ENCODE measurements at regions not wholly inside any gene's neighbourhood (a gene's known extent, or its start where the extent isn't known, plus 50 kb on each side); places are given as distances from the start of the nearest gene placed in this dataset.

GRCh38 chr7:155191901-155192478 is 105.7 kb upstream of the INSIG1 start:
- CTCF ChIA-PET, result no interaction called here
- no peak overlapping the region for H3K9ac ChIP-seq (ENCODE audit: low read length)
- ATAC-seq, result no peak

More at GRCh38 chr7:155191901-155192478, 105.7 kb upstream of the INSIG1 start:
- intact Hi-C loops (cut with micrococcal nuclease), result loop anchor here (2.0 to 5.0 kb wide), 2 partner anchors 105 to 263 kb away; partner anchors contain the start of gene INSIG1
- no peaks in the 10 kb centered on the region for H3K36me3 ChIP-seq (ENCODE audit: control insufficient read depth in 1 of 2, insufficient read depth in 2 of 2, low read length in 2 of 2)
- peaks cover 0 to under 1% of the 10 kb centered on the region in 2 experiments; a peak in 2 of 4 replicates for H3K9me3 ChIP-seq (ENCODE audit: control insufficient read depth in 1 of 2, insufficient read depth in 1 of 2, low read depth in 1 of 2, low read length in 2 of 2)
- H3K79me2 ChIP-seq (ENCODE audit: insufficient read depth, low read length), result no peaks in the 10 kb centered on the region
- peaks cover 0 to 3% of the 10 kb centered on the region in 2 experiments; a peak in 1 of 4 replicates for H3K4me1 ChIP-seq (ENCODE audit: control insufficient read depth in 1 of 2, insufficient read depth in 2 of 2, low read length in 2 of 2)
- no peak overlapping the region for H3K4me2 ChIP-seq (ENCODE audit: low read length)
- ChIA-PET RAD21 (ENCODE audit: low non-redundant PET in 1 of 2, low total read pairs in 2 of 2, uncharacterized antibody in 2 of 2, unreplicated experiment in 2 of 2) (no interaction called here), POLR2A (no interaction called here)
- TF ChIP-seq ATF3 (IDR thresholded peaks at IDR 0.05), result no peak
- TF ChIP-seq, protein P1, sequence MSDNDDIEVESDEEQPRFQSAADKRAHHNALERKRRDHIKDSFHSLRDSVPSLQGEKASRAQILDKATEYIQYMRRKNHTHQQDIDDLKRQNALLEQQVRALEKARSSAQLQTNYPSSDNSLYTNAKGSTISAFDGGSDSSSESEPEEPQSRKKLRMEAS (IDR thresholded peaks at IDR 0.05), result no peak
- TF ChIP-seq POLR2AphosphoS5 (IDR thresholded peaks at IDR 0.05; ENCODE audit: low read depth, low read length), result no peak
- TF ChIP-seq, protein P2, sequence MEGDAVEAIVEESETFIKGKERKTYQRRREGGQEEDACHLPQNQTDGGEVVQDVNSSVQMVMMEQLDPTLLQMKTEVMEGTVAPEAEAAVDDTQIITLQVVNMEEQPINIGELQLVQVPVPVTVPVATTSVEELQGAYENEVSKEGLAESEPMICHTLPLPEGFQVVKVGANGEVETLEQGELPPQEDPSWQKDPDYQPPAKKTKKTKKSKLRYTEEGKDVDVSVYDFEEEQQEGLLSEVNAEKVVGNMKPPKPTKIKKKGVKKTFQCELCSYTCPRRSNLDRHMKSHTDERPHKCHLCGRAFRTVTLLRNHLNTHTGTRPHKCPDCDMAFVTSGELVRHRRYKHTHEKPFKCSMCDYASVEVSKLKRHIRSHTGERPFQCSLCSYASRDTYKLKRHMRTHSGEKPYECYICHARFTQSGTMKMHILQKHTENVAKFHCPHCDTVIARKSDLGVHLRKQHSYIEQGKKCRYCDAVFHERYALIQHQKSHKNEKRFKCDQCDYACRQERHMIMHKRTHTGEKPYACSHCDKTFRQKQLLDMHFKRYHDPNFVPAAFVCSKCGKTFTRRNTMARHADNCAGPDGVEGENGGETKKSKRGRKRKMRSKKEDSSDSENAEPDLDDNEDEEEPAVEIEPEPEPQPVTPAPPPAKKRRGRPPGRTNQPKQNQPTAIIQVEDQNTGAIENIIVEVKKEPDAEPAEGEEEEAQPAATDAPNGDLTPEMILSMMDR (IDR thresholded peaks at IDR 0.05 in 2 of 3, conservative IDR thresholded peaks at IDR 0.05 in 1 of 3; ENCODE audit: borderline replicate concordance in 1 of 3, insufficient read depth in 1 of 3, low read depth in 2 of 3, low read length in 2 of 3), result no peak
- TF ChIP-seq SP1 (IDR thresholded peaks at IDR 0.05; ENCODE audit: low read depth), result no peak
- TF ChIP-seq YY1 (IDR thresholded peaks at IDR 0.05; ENCODE audit: extremely low read depth, insufficient replicate concordance, low read depth, low read length), result no peak
- no peak for TF ChIP-seq EZH2phosphoT487 (IDR thresholded peaks at IDR 0.05; ENCODE audit: borderline replicate concordance)
- TF ChIP-seq SRF (IDR thresholded peaks at IDR 0.05; ENCODE audit: low read depth), result no peak
- no TSS peak for BruUV-seq (replicated peaks)
- no peak overlapping the region for H3K27ac ChIP-seq (ENCODE audit: low read depth, low read length)
- no peaks in the 10 kb centered on the region for H4K20me1 ChIP-seq (ENCODE audit: insufficient read depth)
- no peaks in the 10 kb centered on the region for H3K27me3 ChIP-seq (ENCODE audit: insufficient read depth, low read length)
- no peaks in the 10 kb centered on the region for H3K9me2 ChIP-seq (ENCODE audit: insufficient read depth)
- H2AFZ ChIP-seq (ENCODE audit: low read depth, low read length, poor library complexity, severe bottlenecking), result no peak overlapping the region
- no peak overlapping the region for H3K4me3 ChIP-seq (replicated peaks in 1 of 2; ENCODE audit: low read depth in 1 of 2, low read length in 2 of 2)
- DNase-seq (ENCODE audit: low read depth, low spot score), result no peak
